GM23338 (cell line): ENCODE measurements at regions not wholly inside any gene's neighbourhood (a gene's known extent, or its start where the extent isn't known, plus 50 kb on each side); places are given as distances from the start of the nearest gene placed in this dataset.
A peak's percentile ranks its signal among the peaks of the same experiment; 100 is the strongest.

Source experiments
- ATAC-seq: fragments of 200-7000 bp; cut with Tn5 transposase; 3 replicates; pipeline ENCODE4 v1.9.1; 2020
- DNase-seq: peaks from one replicate; pipeline ENCODE4 v3.0.0-alpha.2; 2015; ENCODE audit warnings: low spot score
- H2AFZ ChIP-seq: fragments of 200-600 bp; sonication (generic); 2 replicates; pipeline ENCODE4 v1.8.0; 2016; ENCODE audit warnings: antibody characterized with exemption, mild to moderate bottlenecking, moderate library complexity
- H3F3A ChIP-seq: fragments of 200-600 bp; sonication (generic); replicated peaks from 2 replicates; pipeline ENCODE4 v1.8.0; 2017; ENCODE audit warnings: antibody characterized with exemption, mixed run types, low read depth
- H3K27ac ChIP-seq: fragments of 200-600 bp; sonication (generic); 2 replicates; pipeline ENCODE4 v1.6.1; 2016; ENCODE audit warnings: low read depth
- H3K27me3 ChIP-seq: fragments of 200-600 bp; sonication (generic); 2 replicates; pipeline ENCODE4 v1.8.0; 2016; ENCODE audit warnings: mild to moderate bottlenecking, mixed run types, moderate library complexity; ENCODE audit not compliant: insufficient read depth
- H3K36me3 ChIP-seq: fragments of 200-600 bp; sonication (generic); 2 replicates; pipeline ENCODE4 v1.8.0; 2016; ENCODE audit warnings: mild to moderate bottlenecking; ENCODE audit not compliant: insufficient read depth
- H3K4me1 ChIP-seq: fragments of 200-600 bp; sonication (generic); 2 replicates; pipeline ENCODE4 v1.8.0; 2016; ENCODE audit warnings: mild to moderate bottlenecking, moderate library complexity; ENCODE audit not compliant: insufficient read depth
- H3K4me2 ChIP-seq: fragments of 200-600 bp; sonication (generic); 2 replicates; pipeline ENCODE4 v1.7.1; 2017; ENCODE audit warnings: mixed run types
- H3K4me3 ChIP-seq: fragments of 200-600 bp; sonication (generic); 2 replicates; pipeline ENCODE4 v1.6.1; 2016; ENCODE audit warnings: mixed run types
- H3K79me2 ChIP-seq: fragments of 200-600 bp; sonication (generic); replicated peaks from 2 replicates; pipeline ENCODE4 v1.8.0; 2017; ENCODE audit warnings: mild to moderate bottlenecking; ENCODE audit not compliant: insufficient read depth
- H3K9me2 ChIP-seq: fragments of 200-600 bp; sonication (generic); 2 replicates; pipeline ENCODE4 v1.8.0; 2017; ENCODE audit not compliant: insufficient read depth
- H4K20me1 ChIP-seq: fragments of 200-600 bp; sonication (generic); replicated peaks from 2 replicates; pipeline ENCODE4 v1.8.0; 2017; ENCODE audit warnings: mild to moderate bottlenecking; ENCODE audit not compliant: insufficient read depth
- H3K27ac Mint-ChIP-seq: 2 replicates; pipeline ENCODE4 v1.8.0; 2020; ENCODE audit warnings: inconsistent platforms, mild to moderate bottlenecking, moderate library complexity, mixed read lengths
- H3K27me3 Mint-ChIP-seq: 3 replicates; pipeline ENCODE4 v1.8.0; 2022; ENCODE audit warnings: low read depth, mild to moderate bottlenecking, moderate library complexity, mixed read lengths, inconsistent platforms; ENCODE audit not compliant: insufficient read depth, poor library complexity
- H3K36me3 Mint-ChIP-seq: 3 replicates; pipeline ENCODE4 v1.8.0; 2021; ENCODE audit warnings: low read depth, mild to moderate bottlenecking, inconsistent platforms, moderate library complexity, mixed read lengths
- H3K4me1 Mint-ChIP-seq: 3 replicates; pipeline ENCODE4 v1.8.0; 2020; ENCODE audit warnings: mild to moderate bottlenecking, inconsistent platforms, mixed read lengths
- H3K4me3 Mint-ChIP-seq: 3 replicates; pipeline ENCODE4 v1.8.0; 2021; ENCODE audit warnings: moderate library complexity, mild to moderate bottlenecking, inconsistent platforms, mixed read lengths
- H3K9me3 Mint-ChIP-seq: 3 replicates; pipeline ENCODE4 v1.8.0; 2020; ENCODE audit warnings: moderate library complexity, mild to moderate bottlenecking, inconsistent platforms, mixed read lengths
- CREB1 ChIP-seq: fragments of 250-450 bp; sonication (Bioruptor Pico); IDR thresholded peaks from 2 replicates; pipeline ENCODE4 v1.5.0; 2020; ENCODE audit warnings: low read depth, mild to moderate bottlenecking, moderate library complexity
- ETS1 ChIP-seq: IDR thresholded peaks from 2 replicates; pipeline ENCODE4 v1.6.1; 2016; ENCODE audit warnings: antibody characterized with exemption
- JUNB ChIP-seq: IDR thresholded peaks from one replicate; pipeline ENCODE4 v1.6.1; 2016; ENCODE audit warnings: antibody characterized with exemption; ENCODE audit not compliant: unreplicated experiment
- NANOG ChIP-seq: IDR thresholded peaks from 2 replicates; pipeline ENCODE4 v1.6.1; 2016; ENCODE audit warnings: antibody characterized with exemption, borderline replicate concordance
- ZNF462 ChIP-seq: fragments of 250-450 bp; sonication (Bioruptor Pico); IDR thresholded peaks from 2 replicates; pipeline ENCODE4 v1.5.0; 2020; ENCODE audit warnings: mild to moderate bottlenecking, moderate library complexity

- TF ChIP-seq JUNB (no peak), NANOG (no peak), CREB1 (CRISPR knock-in tag) (no peak), ZNF462 (CRISPR knock-in tag) (no peak), ETS1 (no peak)
- Histone ChIP-seq H3K4me1 (no peaks in the 10 kb centered on the region), H3K4me2 (no peak overlapping the region), H3K27ac (no peak overlapping the region), H3K9me2 (0 out of 2 replicates have a peak, but pooled peaks cover 4% of the 10 kb centered on the region), H4K20me1 (no peaks in the 10 kb centered on the region), H3K4me3 (no peak overlapping the region), H3K27me3 (no peaks in the 10 kb centered on the region), H3K79me2 (no peaks in the 10 kb centered on the region), H3F3A (no peaks in the 10 kb centered on the region), H3K36me3 (no peaks in the 10 kb centered on the region), H2AFZ (peak overlapping the region; percentile 57)
- Mint-ChIP-seq H3K9me3 (peaks cover 13% of the 10 kb centered on the region; the same call in 1 of the 3 replicates), H3K4me1 (no peaks in the 10 kb centered on the region; the same call in 2 of the 3 replicates), H3K4me3 (no peak overlapping the region), H3K27me3 (peaks cover 3% of the 10 kb centered on the region), H3K27ac (no peak overlapping the region), H3K36me3 (no peaks in the 10 kb centered on the region)
- no peak for ATAC-seq
- DNase-seq: no peak
Observed at GRCh38 chr6:150503041-150503440, 96.6 kb upstream of the PLEKHG1 start.
